GM18508 (cell line): ENCODE measurements at regions not wholly inside any gene's neighbourhood (a gene's known extent, or its start where the extent isn't known, plus 50 kb on each side); places are given as distances from the start of the nearest gene placed in this dataset.
"Not testable (repeated sequence)": the region's sequence is repeated elsewhere in the genome, so short reads cannot be mapped to it uniquely, and the experiment has no call there.

Experiments used
- ATAC-seq: cut with Tn5 transposase; IDR thresholded peaks from one replicate; pipeline ENCODE4 v1.9.1; 2021; ENCODE audit warnings: moderate number of reproducible peaks; ENCODE audit not compliant: insufficient read depth, unreplicated experiment

GRCh38 chr3:106473576-106474475 is 605.0 kb upstream of the CBLB start:
- no peak for ATAC-seq

- ATAC-seq = no peak
These were observed 613.6 kb upstream of the CBLB start for GRCh38 chr3:106482451-106482850.

DNA sequence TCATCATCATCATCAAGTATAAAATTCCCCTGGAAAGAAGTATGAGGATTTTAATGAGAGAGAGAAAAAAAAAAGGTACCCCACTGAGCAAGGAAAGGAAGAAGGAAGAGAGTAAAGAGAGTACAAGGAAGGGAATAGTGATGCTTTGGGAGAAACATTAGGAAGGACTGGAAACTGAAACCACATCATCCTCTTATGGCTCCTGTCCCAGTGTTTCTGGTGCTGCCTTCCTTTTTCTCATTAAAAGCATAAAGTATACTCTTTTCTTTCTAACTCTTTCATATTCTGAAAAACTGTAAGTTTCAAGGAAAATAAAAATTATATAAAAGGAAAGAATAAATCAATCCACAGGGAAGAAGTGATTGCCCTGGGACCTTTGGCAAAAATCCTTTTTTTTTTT is 616.4 kb upstream of the CBLB start:
- ATAC-seq = no peak

GRCh38 chr3:106485802-106486201 is 617.0 kb upstream of the CBLB start:
- ATAC-seq = no peak

DNA sequence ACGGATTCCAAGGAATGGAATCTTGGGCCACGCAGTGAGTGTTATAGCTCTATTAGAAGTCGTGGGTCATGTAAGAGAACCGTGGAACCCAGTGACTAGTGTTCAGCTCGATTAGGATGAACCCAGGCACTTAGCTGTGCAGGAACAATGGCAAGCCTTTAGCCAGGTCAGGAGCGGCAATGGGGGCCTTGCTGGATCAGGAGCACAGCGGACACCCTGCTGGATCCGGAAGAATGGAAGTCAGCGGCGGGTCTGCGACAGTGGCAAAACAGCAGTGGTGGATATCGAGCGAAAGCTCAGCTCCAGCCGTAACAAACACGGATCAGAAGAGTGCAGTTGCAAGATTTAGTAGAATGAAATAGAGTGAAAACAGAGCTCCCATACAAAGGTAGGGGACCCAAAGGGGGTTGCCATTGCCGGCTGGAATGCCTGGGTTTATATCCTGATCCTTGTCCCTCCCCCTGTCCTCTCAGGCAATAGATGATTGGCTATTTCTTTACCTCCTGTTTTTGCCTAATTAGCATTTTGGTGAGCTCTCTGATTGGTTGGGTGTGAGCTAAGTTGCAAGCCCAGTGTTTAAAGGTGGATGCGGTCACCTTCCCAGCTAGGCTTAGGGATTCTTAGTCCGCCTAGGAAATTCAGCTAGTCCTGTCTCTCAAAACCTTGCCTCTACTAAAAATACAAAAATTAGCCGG is 618.3 kb upstream of the CBLB start:
- ATAC-seq = not testable (repeated sequence)

DNA sequence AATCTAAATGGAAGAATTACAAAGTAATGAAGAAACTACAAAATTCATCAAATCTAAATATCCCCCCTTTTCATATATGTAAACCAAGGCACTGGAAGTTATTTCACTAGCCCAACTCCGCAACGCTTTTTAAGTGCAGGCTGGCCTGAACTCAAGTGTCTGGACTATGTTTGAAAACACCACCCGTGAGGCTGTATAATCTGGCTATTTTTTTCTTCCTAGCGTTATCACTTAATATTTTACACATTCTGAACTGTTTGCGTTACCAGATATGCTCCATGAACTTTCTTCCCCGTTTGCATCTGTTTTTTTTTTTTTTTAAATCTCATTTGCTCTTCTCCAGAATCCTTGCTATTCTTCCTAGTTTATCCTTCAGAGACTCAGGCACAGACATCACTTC is 619.5 kb upstream of the CBLB start:
- ATAC-seq = no peak

DNA sequence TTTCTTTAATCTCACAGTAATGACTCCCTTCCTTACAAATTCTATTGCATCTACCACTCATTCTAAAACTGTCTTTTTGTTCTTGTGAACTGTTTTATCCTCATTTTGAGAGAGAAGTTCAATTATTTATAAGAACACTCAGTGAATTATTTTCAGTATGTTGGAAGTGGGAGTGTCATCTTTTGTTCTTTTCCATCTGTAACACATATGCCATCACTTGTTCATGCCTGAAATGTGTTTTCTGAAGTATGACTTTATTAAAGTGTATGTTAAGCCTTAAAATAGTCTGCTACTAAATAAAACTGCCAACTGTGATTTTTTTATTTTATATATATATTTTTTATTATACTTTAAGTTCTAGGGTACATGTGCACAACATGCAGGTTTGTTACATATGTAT is 623.0 kb upstream of the CBLB start:
- no peak for ATAC-seq

DNA sequence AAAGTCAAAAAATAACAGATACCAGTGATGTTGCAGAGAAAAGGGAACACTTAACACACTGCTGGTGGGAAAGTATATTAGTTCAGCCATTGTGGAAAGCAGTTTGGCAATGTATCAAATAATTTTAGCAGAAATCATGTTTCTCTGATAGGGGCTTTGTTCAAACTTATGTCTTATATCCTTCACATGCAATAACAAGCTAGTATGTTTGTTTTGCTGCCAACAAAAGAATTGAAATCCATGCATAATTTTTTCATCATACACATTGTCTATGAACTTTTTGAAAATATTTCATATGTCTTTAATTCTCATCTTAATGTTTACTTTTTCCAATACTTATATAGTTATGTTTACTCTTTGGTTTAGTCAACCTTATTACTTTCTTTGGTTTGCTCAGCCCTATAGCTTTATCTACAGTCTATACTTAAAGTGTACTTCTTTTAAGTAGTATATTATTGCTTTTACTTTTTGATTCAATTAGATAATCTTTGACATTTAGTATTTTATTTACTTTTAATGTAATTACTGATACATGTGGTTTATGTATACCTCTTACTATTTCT is 639.6 kb upstream of the CBLB start:
- no peak for ATAC-seq

GRCh38 chr3:106510206-106510605 is 641.4 kb upstream of the CBLB start:
- ATAC-seq = no peak

GRCh38 chr3:106512846-106513245 is 644.0 kb upstream of the CBLB start:
- no peak for ATAC-seq

DNA sequence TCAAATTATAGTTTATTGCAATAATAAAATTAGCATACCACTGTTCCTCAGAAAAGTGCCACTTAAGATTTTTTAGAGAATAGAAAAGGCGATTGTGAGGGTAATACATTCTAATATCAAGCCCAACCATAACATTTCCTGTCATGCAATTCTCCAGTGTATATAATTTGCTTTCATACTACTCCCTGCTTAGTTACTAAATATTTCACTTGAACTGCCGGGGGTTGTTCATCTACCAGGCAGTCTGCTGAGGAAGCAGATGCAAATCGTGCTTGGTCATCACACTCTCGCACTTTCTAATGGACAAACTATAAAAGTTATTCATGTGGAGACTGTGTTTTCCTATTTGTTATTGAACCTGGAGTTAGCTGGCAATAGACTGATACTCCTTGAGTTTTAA is 645.6 kb upstream of the CBLB start:
- no peak for ATAC-seq

DNA sequence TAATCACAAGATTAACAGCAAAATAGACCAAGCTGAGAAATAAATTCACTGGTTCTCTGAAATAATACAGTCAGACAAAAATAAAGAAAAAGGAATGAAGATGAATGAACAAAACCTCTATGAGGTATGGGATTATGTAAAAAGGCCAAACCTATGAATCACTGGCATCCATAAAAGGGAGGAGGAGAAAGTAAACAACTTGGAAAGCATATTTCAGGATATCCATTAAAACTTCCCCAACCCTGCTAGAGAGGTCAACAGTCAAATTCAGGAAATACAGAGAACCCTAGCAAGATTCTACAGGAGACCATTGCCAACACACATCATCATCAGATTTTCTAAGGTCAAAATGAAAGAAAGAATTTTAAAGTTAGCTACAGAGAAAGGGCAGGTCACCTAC is 649.7 kb upstream of the CBLB start:
- ATAC-seq = no peak

GRCh38 chr3:106522397-106522796 is 653.6 kb upstream of the CBLB start:
- ATAC-seq = no peak

- no peak for ATAC-seq
These were observed 660.1 kb upstream of the CBLB start for GRCh38 chr3:106528932-106529331.

DNA sequence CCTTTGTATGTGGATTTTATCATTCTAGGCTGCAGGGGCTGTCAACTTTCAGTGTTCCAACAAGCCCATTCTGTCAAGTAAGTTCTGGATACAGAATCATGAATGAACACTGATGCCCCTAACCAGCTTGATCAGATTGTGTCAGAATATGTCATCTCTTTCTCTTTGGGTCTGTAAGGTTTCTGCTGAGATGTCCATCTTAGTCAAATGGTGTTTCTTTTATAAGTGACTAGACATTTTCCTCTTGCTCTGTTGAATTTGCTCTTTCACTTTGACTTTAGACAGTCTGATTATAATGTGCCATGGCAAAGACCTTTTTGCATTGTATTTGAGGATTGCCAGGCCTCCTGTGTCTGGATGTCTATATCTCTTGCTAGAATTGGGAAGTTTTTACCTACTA is 660.9 kb upstream of the CBLB start:
- no peak for ATAC-seq

GRCh38 chr3:106530367-106530766 is 661.6 kb upstream of the CBLB start:
- ATAC-seq = no peak

GRCh38 chr3:106531771-106532329 is 663.0 kb upstream of the CBLB start:
- not testable (repeated sequence) for ATAC-seq

DNA sequence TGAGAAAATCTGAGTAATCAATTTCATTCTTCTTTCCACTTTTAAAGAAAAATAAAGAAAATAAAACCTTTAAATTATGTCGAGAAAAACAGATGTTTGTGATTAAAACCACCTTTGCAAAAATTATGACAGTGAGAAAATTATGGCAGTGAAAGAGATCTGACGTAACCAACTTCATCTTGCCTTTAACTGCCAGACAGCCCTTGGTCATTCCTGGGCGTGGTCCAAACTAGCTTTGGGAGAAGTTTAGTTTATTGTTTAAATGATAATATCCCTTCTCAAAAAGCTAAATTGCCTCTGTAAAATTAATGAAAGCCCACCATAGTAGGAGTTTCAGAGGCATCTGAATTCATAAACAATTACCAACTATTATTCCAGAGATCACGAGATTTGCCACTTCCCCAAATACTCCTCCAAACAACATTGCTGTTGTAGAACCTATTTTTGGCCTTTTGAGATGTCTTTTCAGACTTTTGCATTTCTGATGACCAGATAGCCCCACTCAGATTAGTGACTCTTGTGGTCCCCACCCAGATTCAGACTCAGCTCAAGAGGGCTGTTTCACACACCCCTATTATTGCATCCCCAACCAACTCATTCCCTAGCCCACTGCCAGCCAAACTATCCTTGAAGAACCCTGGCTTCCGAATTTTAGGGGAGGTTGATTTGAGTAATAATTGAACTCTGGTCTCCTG is 664.4 kb upstream of the CBLB start:
- ATAC-seq = no peak

- no peak for ATAC-seq
These were observed 665.0 kb upstream of the CBLB start for GRCh38 chr3:106533788-106534160.

- ATAC-seq = no peak
These were observed 665.4 kb upstream of the CBLB start for GRCh38 chr3:106534206-106534605.

- ATAC-seq = no peak
These were observed 671.9 kb upstream of the CBLB start for GRCh38 chr3:106540743-106541142.
